ENCODE measurements at regions not wholly inside any gene's neighbourhood (a gene's known extent, or its start where the extent isn't known, plus 50 kb on each side); places are given as distances from the start of the nearest gene placed in this dataset.
"Not testable (repeated sequence)": the region's sequence is repeated elsewhere in the genome, so short reads cannot be mapped to it uniquely, and the experiment has no call there.

DNA sequence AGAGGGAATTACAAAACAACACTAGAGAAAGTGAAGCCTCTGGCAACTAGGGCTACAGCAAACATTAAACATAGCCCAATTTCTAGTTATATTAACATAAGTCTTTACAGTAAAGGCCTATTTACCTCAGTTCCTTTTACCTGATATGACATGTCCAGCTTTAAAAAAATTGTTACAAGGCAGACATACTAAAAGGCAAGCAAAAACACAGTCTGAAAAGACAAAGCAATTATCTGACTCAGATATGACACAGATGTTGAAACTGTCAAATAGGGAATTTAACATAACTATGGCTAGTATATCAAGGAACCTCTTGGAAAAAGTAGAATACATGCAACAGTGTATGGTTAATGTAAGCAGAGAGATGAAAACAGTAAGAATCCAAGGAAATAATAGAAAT lies 238.6 kb downstream of the RAP2B start:
- H3K4me3 ChIP-seq (ENCODE audit: low read depth, low read length), result no peak overlapping the region
- ChIA-PET POLR2A (no interaction called here), CTCF (no interaction called here)
- no peak overlapping the region for H3K27ac ChIP-seq (ENCODE audit: extremely low read depth, low read depth, low read length)
- no peaks in the 10 kb centered on the region for H3K36me3 ChIP-seq (ENCODE audit: control insufficient read depth in 2 of 2, insufficient read depth in 1 of 2, low read length in 2 of 2)
- no peak for TF ChIP-seq ZFP37 (tag by site-specific recombination; IDR thresholded peaks at IDR 0.05)
- TF ChIP-seq, protein P1, sequence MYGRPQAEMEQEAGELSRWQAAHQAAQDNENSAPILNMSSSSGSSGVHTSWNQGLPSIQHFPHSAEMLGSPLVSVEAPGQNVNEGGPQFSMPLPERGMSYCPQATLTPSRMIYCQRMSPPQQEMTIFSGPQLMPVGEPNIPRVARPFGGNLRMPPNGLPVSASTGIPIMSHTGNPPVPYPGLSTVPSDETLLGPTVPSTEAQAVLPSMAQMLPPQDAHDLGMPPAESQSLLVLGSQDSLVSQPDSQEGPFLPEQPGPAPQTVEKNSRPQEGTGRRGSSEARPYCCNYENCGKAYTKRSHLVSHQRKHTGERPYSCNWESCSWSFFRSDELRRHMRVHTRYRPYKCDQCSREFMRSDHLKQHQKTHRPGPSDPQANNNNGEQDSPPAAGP (tag by site-specific recombination; IDR thresholded peaks at IDR 0.05), result no peak
- H3K4me1 ChIP-seq (ENCODE audit: control insufficient read depth, insufficient read depth, low read length), result no peaks in the 10 kb centered on the region
- no peaks in the 10 kb centered on the region for H3K9me3 ChIP-seq (ENCODE audit: control insufficient read depth, insufficient read depth, low read depth, low read length)

DNA sequence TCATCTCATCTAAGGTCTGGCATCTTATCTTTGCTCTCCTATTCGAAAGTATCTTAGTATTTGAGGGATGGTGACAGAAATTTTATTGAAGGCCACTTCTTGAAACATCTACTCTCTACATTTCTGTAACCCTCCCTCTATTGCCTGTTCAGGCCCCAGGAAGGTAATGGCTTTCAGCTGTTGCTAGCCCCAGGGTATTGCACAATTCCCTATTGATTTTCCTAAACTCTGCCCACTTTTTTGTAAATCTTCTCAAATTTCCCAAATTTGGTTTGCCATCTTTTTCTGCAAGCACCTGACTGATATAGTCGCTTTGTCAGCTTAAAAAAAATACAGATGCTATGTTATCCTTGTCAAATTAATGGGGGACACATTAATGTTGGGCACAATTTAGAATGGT lies 242.1 kb downstream of the RAP2B start:
- CTCF ChIA-PET, result no interaction called here
- POLR2A ChIA-PET, result no interaction called here
- no peaks in the 10 kb centered on the region for H3K36me3 ChIP-seq (ENCODE audit: control insufficient read depth in 2 of 2, insufficient read depth in 1 of 2, low read length in 2 of 2)
- H3K4me3 ChIP-seq (ENCODE audit: low read depth, low read length), result no peak overlapping the region
- H3K27ac ChIP-seq (ENCODE audit: extremely low read depth, low read depth, low read length), result no peak overlapping the region
- H3K4me1 ChIP-seq (ENCODE audit: control insufficient read depth, insufficient read depth, low read length), result no peaks in the 10 kb centered on the region
- no peaks in the 10 kb centered on the region for H3K9me3 ChIP-seq (ENCODE audit: control insufficient read depth, insufficient read depth, low read depth, low read length)
- TF ChIP-seq KLF1 (tag by site-specific recombination; IDR thresholded peaks at IDR 0.05) (no peak), YY1 (tag by site-specific recombination; IDR thresholded peaks at IDR 0.05) (no peak), ZNF596 (tag by site-specific recombination; IDR thresholded peaks at IDR 0.05) (no peak), FEZF1 (tag by site-specific recombination; IDR thresholded peaks at IDR 0.05) (no peak), MZF1 (tag by site-specific recombination; IDR thresholded peaks at IDR 0.05; ENCODE audit: borderline replicate concordance) (no peak), ZNF350 (tag by site-specific recombination; IDR thresholded peaks at IDR 0.05) (no peak), ZNF10 (tag by site-specific recombination; IDR thresholded peaks at IDR 0.05) (no peak), ZNF529 (tag by site-specific recombination; IDR thresholded peaks at IDR 0.05; ENCODE audit: insufficient replicate concordance) (no peak), ZSCAN23 (tag by site-specific recombination; IDR thresholded peaks at IDR 0.05) (no peak), MYNN (tag by site-specific recombination; IDR thresholded peaks at IDR 0.05; ENCODE audit: borderline replicate concordance) (no peak), ZNF629 (tag by site-specific recombination; IDR thresholded peaks at IDR 0.05) (no peak), ZNF114 (tag by site-specific recombination; IDR thresholded peaks at IDR 0.05) (no peak), MEIS1 (CRISPR knock-in tag; IDR thresholded peaks at IDR 0.05; ENCODE audit: borderline replicate concordance) (no peak)
- TF ChIP-seq, protein P2, sequence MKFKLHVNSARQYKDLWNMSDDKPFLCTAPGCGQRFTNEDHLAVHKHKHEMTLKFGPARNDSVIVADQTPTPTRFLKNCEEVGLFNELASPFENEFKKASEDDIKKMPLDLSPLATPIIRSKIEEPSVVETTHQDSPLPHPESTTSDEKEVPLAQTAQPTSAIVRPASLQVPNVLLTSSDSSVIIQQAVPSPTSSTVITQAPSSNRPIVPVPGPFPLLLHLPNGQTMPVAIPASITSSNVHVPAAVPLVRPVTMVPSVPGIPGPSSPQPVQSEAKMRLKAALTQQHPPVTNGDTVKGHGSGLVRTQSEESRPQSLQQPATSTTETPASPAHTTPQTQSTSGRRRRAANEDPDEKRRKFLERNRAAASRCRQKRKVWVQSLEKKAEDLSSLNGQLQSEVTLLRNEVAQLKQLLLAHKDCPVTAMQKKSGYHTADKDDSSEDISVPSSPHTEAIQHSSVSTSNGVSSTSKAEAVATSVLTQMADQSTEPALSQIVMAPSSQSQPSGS (tag by site-specific recombination; IDR thresholded peaks at IDR 0.05; ENCODE audit: low read depth), result no peak
- TF ChIP-seq, protein P3, sequence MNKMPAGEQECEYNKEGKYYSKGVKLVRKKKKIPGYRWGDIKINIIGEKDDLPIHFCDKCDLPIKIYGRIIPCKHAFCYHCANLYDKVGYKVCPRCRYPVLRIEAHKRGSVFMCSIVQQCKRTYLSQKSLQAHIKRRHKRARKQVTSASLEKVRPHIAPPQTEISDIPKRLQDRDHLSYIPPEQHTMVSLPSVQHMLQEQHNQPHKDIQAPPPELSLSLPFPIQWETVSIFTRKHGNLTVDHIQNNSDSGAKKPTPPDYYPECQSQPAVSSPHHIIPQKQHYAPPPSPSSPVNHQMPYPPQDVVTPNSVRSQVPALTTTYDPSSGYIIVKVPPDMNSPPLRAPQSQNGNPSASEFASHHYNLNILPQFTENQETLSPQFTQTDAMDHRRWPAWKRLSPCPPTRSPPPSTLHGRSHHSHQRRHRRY (tag by site-specific recombination; IDR thresholded peaks at IDR 0.05), result no peak

DNA sequence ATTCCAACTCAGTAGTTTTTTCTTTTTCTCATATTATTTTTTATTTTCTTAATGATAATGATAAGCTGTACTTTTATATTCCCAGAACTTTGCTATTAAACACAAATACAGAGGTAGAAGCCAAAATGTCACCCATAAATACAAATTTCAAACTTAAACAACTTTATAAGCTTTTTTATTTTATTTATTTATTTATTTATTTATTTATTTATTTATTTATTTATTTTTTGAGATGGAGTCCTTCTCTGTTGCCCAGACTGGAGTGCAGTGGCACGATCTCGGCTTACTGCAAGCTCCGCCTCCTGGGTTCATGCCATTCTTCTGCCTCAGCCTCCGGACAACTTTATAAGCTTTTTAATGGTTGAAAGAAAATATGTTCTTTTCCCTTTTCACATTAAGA lies 243.3 kb downstream of the RAP2B start:
- H3K36me3 ChIP-seq (ENCODE audit: control insufficient read depth in 2 of 2, insufficient read depth in 1 of 2, low read length in 2 of 2); H3K4me1 ChIP-seq (ENCODE audit: control insufficient read depth, insufficient read depth, low read length); H3K4me3 ChIP-seq (ENCODE audit: low read depth, low read length); POLR2A ChIA-PET; H3K27ac ChIP-seq (ENCODE audit: extremely low read depth, low read depth, low read length); H3K9me3 ChIP-seq (ENCODE audit: control insufficient read depth, insufficient read depth, low read depth, low read length): not testable (repeated sequence)
- CTCF ChIA-PET, result interaction anchor here (0.5 to 0.7 kb wide), 2 partner anchors 115 to 411 kb away, joined by 5 to 6 read pairs; no protein-coding TSS in a partner anchor
- TF ChIP-seq ZNF555 (tag by site-specific recombination; conservative IDR thresholded peaks at IDR 0.05), result peak; percentile 49
- TF ChIP-seq, protein P4, sequence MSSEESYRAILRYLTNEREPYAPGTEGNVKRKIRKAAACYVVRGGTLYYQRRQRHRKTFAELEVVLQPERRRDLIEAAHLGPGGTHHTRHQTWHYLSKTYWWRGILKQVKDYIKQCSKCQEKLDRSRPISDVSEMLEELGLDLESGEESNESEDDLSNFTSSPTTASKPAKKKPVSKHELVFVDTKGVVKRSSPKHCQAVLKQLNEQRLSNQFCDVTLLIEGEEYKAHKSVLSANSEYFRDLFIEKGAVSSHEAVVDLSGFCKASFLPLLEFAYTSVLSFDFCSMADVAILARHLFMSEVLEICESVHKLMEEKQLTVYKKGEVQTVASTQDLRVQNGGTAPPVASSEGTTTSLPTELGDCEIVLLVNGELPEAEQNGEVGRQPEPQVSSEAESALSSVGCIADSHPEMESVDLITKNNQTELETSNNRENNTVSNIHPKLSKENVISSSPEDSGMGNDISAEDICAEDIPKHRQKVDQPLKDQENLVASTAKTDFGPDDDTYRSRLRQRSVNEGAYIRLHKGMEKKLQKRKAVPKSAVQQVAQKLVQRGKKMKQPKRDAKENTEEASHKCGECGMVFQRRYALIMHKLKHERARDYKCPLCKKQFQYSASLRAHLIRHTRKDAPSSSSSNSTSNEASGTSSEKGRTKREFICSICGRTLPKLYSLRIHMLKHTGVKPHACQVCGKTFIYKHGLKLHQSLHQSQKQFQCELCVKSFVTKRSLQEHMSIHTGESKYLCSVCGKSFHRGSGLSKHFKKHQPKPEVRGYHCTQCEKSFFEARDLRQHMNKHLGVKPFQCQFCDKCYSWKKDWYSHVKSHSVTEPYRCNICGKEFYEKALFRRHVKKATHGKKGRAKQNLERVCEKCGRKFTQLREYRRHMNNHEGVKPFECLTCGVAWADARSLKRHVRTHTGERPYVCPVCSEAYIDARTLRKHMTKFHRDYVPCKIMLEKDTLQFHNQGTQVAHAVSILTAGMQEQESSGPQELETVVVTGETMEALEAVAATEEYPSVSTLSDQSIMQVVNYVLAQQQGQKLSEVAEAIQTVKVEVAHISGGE (tag by site-specific recombination; conservative IDR thresholded peaks at IDR 0.05; ENCODE audit: low read depth), result peak; percentile 53
- TF ChIP-seq ZNF623 (tag by site-specific recombination; IDR thresholded peaks at IDR 0.05), result peak; percentile 28; the same call in 1 of the 2 replicates
- TF ChIP-seq ZBTB8A (tag by site-specific recombination; IDR thresholded peaks at IDR 0.05), result 0 out of 2 replicates have a peak, but pooled peaks have one; percentile 23
- TF ChIP-seq ZNF426 (tag by site-specific recombination; IDR thresholded peaks at IDR 0.05), result peak; percentile 66
- peak; percentile 6; the same call in 1 of the 2 replicates for TF ChIP-seq ZNF654 (tag by site-specific recombination; IDR thresholded peaks at IDR 0.05; ENCODE audit: low read depth)
- peak; percentile 75; the same call in 1 of the 2 replicates for TF ChIP-seq ZNF394 (tag by site-specific recombination; IDR thresholded peaks at IDR 0.05; ENCODE audit: borderline replicate concordance)

Data from HEK293 (cell line).